DOHH2 (cell line): ENCODE measurements at regions not wholly inside any gene's neighbourhood (a gene's known extent, or its start where the extent isn't known, plus 50 kb on each side); places are given as distances from the start of the nearest gene placed in this dataset.

Experiments
- H3F3A ChIP-seq: fragments of 200-600 bp; sonication (generic), shearing (Covaris generic); 2 replicates; pipeline ENCODE4 v1.6.0; 2016; ENCODE audit warnings: antibody characterized with exemption, mild to moderate bottlenecking; ENCODE audit not compliant: control insufficient read depth, insufficient read depth
- H3K27ac ChIP-seq: fragments of 200-600 bp; sonication (generic); 2 replicates; pipeline ENCODE4 v1.5.1; 2014; ENCODE audit warnings: low read depth, mild to moderate bottlenecking, low read length, moderate library complexity
- H3K27me3 ChIP-seq: fragments of 200-600 bp; sonication (generic); 2 replicates; pipeline ENCODE4 v1.6.1; 2014; ENCODE audit warnings: mild to moderate bottlenecking, low read length, mixed read lengths; ENCODE audit not compliant: control insufficient read depth
- H3K36me3 ChIP-seq: fragments of 200-600 bp; sonication (generic); 2 replicates; pipeline ENCODE4 v1.6.1; 2014; ENCODE audit warnings: mild to moderate bottlenecking, low read length, moderate library complexity, mixed read lengths; ENCODE audit not compliant: control insufficient read depth
- H3K4me1 ChIP-seq: fragments of 200-600 bp; sonication (generic); 2 replicates; pipeline ENCODE4 v1.6.1; 2014; ENCODE audit warnings: mild to moderate bottlenecking, low read length, mixed read lengths; ENCODE audit not compliant: control insufficient read depth
- H3K4me2 ChIP-seq: fragments of 200-600 bp; sonication (generic); 2 replicates; pipeline ENCODE4 v1.6.0; 2014; ENCODE audit warnings: mild to moderate bottlenecking, low read length, moderate library complexity
- H3K4me3 ChIP-seq: fragments of 200-600 bp; sonication (generic); 2 replicates; pipeline ENCODE4 v1.5.1; 2014; ENCODE audit warnings: mild to moderate bottlenecking, low read length, mixed read lengths
- H3K79me2 ChIP-seq: fragments of 200-600 bp; sonication (generic); 2 replicates; pipeline ENCODE4 v1.6.1; 2014; ENCODE audit warnings: mild to moderate bottlenecking, low read length, mixed read lengths; ENCODE audit not compliant: control insufficient read depth
- H3K9me2 ChIP-seq: fragments of 200-600 bp; sonication (generic); replicated peaks from 2 replicates; pipeline ENCODE4 v1.6.1; 2014; ENCODE audit warnings: mild to moderate bottlenecking, low read length, mixed read lengths; ENCODE audit not compliant: control insufficient read depth
- H3K9me3 ChIP-seq: fragments of 200-600 bp; sonication (generic); 2 replicates; pipeline ENCODE4 v1.6.1; 2014; ENCODE audit warnings: antibody characterized with exemption, low read length, mixed read lengths; ENCODE audit not compliant: control insufficient read depth, insufficient read depth
- H4K20me1 ChIP-seq: fragments of 200-600 bp; sonication (generic); 2 replicates; pipeline ENCODE4 v1.6.0; 2014; ENCODE audit warnings: low read depth, mild to moderate bottlenecking, antibody characterized with exemption, low read length, moderate library complexity; ENCODE audit not compliant: control insufficient read depth, insufficient read depth
- CTCF ChIP-seq: fragments of 200-600 bp; sonication (generic); IDR thresholded peaks from one replicate; pipeline ENCODE4 v1.5.1; 2014; ENCODE audit warnings: antibody characterized with exemption, mild to moderate bottlenecking, low read depth, low read length; ENCODE audit not compliant: poor library complexity, severe bottlenecking
- EZH2phosphoT487 ChIP-seq: fragments of 200-600 bp; sonication (generic); IDR thresholded peaks from 2 replicates; pipeline ENCODE4 v1.6.1; 2017; ENCODE audit warnings: borderline replicate concordance, mild to moderate bottlenecking, antibody characterized with exemption, low read length, moderate library complexity, mixed read lengths

- TF ChIP-seq EZH2phosphoT487, result no peak
- TF ChIP-seq CTCF, result no peak
- Histone ChIP-seq H4K20me1 (no peaks in the 10 kb centered on the region), H3F3A (no peaks in the 10 kb centered on the region), H3K79me2 (no peaks in the 10 kb centered on the region), H3K4me2 (peak overlapping the region; percentile 40), H3K27ac (no peak overlapping the region), H3K36me3 (no peaks in the 10 kb centered on the region), H3K4me1 (peaks cover 27% of the 10 kb centered on the region), H3K9me3 (no peaks in the 10 kb centered on the region), H3K9me2 (no peaks in the 10 kb centered on the region), H3K27me3 (no peaks in the 10 kb centered on the region), H3K4me3 (0 out of 2 replicates have a peak overlapping the region, but pooled peaks have one; percentile 12)
Observed at GRCh38 chr7:17010637-17011300, 129.0 kb upstream of the AGR3 start.

GRCh38 chr7:17013204-17013603, 131.4 kb upstream of the AGR3 start:
- Histone ChIP-seq H3K36me3 (no peaks in the 10 kb centered on the region), H3K4me1 (peaks cover 28% of the 10 kb centered on the region), H3K27ac (no peak overlapping the region), H3K27me3 (no peaks in the 10 kb centered on the region), H4K20me1 (no peaks in the 10 kb centered on the region), H3K9me3 (no peaks in the 10 kb centered on the region), H3K9me2 (no peaks in the 10 kb centered on the region), H3K79me2 (no peaks in the 10 kb centered on the region), H3F3A (no peaks in the 10 kb centered on the region), H3K4me2 (no peak overlapping the region), H3K4me3 (no peak overlapping the region)
- TF ChIP-seq CTCF (no peak), EZH2phosphoT487 (no peak)

- H3K9me2 ChIP-seq, result no peaks in the 10 kb centered on the region
- no peaks in the 10 kb centered on the region for H3K79me2 ChIP-seq
- H3K4me2 ChIP-seq, result no peak overlapping the region
- no peak overlapping the region for H3K4me3 ChIP-seq
- no peaks in the 10 kb centered on the region for H4K20me1 ChIP-seq
- H3K4me1 ChIP-seq, result peaks cover 22% of the 10 kb centered on the region
- H3F3A ChIP-seq, result no peaks in the 10 kb centered on the region
- no peak overlapping the region for H3K27ac ChIP-seq
- no peaks in the 10 kb centered on the region for H3K36me3 ChIP-seq
- no peaks in the 10 kb centered on the region for H3K9me3 ChIP-seq
- H3K27me3 ChIP-seq, result no peaks in the 10 kb centered on the region
- no peak for TF ChIP-seq EZH2phosphoT487
- TF ChIP-seq CTCF, result no peak
Observed at GRCh38 chr7:17014686-17015085, 132.9 kb upstream of the AGR3 start.

- Histone ChIP-seq H3K79me2 (no peaks in the 10 kb centered on the region), H3K27ac (no peak overlapping the region), H3K9me2 (no peaks in the 10 kb centered on the region), H3K9me3 (no peaks in the 10 kb centered on the region), H3K4me2 (peak overlapping the region; percentile 25), H4K20me1 (no peaks in the 10 kb centered on the region), H3K27me3 (no peaks in the 10 kb centered on the region), H3K36me3 (no peaks in the 10 kb centered on the region), H3F3A (no peaks in the 10 kb centered on the region), H3K4me3 (no peak overlapping the region), H3K4me1 (peaks cover 13% of the 10 kb centered on the region)
- no peak for TF ChIP-seq CTCF
- no peak for TF ChIP-seq EZH2phosphoT487
Observed at GRCh38 chr7:17015598-17016031, 133.8 kb upstream of the AGR3 start.
